Liver (tissue), 3 donors: ENCODE measurements at regions not wholly inside any gene's neighbourhood (a gene's known extent, or its start where the extent isn't known, plus 50 kb on each side); places are given as distances from the start of the nearest gene placed in this dataset.
"Not testable (repeated sequence)": the region's sequence is repeated elsewhere in the genome, so short reads cannot be mapped to it uniquely, and the experiment has no call there.

Experiments used
- ATF3 ChIP-seq: IDR thresholded peaks from 2 replicates; pipeline ENCODE4 v1.6.1; 2016; ENCODE audit warnings: antibody characterized with exemption
- CTCF ChIP-seq: fragments of 150-350 bp; IDR thresholded peaks from 2 replicates; pipeline ENCODE4 v1.5.1; 2017; ENCODE audit warnings: improper control_type of control experiment, low read depth, low read length; ENCODE audit not compliant: missing input control
- EGR1 ChIP-seq, 2 donors: IDR thresholded peaks; 2 replicates each; pipeline ENCODE4 v1.6.1; 2016 to 2018; ENCODE audit warnings: antibody characterized with exemption in 2 of 2, low read depth in 2 of 2
- FOXA1 ChIP-seq: IDR thresholded peaks from 2 replicates; pipeline ENCODE4 v1.6.1; 2016; ENCODE audit warnings: antibody characterized with exemption
- HNF4G ChIP-seq: IDR thresholded peaks from 2 replicates; pipeline ENCODE4 v1.6.1; 2016; ENCODE audit warnings: antibody characterized with exemption
- JUND ChIP-seq, 2 donors: IDR thresholded peaks; 2 replicates each; pipeline ENCODE4 v1.6.1; 2016; ENCODE audit warnings: antibody characterized with exemption in 2 of 2
- MAX ChIP-seq: IDR thresholded peaks from 2 replicates; pipeline ENCODE4 v1.6.1; 2016; ENCODE audit warnings: antibody characterized with exemption
- RAD21 ChIP-seq, 2 donors: IDR thresholded peaks; 2 replicates each; pipeline ENCODE4 v1.6.1; 2016; ENCODE audit warnings: antibody characterized with exemption in 2 of 2, mild to moderate bottlenecking in 2 of 2
- REST ChIP-seq: IDR thresholded peaks from 2 replicates; pipeline ENCODE4 v1.6.1; 2016; ENCODE audit warnings: antibody characterized with exemption, mild to moderate bottlenecking
- SP1 ChIP-seq: IDR thresholded peaks from 2 replicates; pipeline ENCODE4 v1.6.1; 2018; ENCODE audit warnings: antibody characterized with exemption, mild to moderate bottlenecking
- ZBTB33 ChIP-seq: IDR thresholded peaks from 2 replicates; pipeline ENCODE4 v1.6.1; 2016; ENCODE audit warnings: antibody characterized with exemption
- donor health status: healthy.
- donor health status: healthy.

GRCh38 chr7:35945621-35946020 is 144.8 kb downstream of the SEPTIN7 start:
- not testable (repeated sequence) for TF ChIP-seq HNF4G; CTCF; FOXA1; MAX; SP1; RAD21 (IDR thresholded peaks at IDR 0.05); JUND (IDR thresholded peaks at IDR 0.05); EGR1 (IDR thresholded peaks at IDR 0.05; ENCODE audit: low read depth in 2 of 2); ATF3; REST; ZBTB33
